IPS DF 19.7 (cell line): ENCODE measurements at regions not wholly inside any gene's neighbourhood (a gene's known extent, or its start where the extent isn't known, plus 50 kb on each side); places are given as distances from the start of the nearest gene placed in this dataset.

ENCODE experiments used
- DNase-seq: peaks from one replicate; pipeline ENCODE4 v3.0.0-alpha.2; 2013; ENCODE audit warnings: low read depth, low spot score

- DNase-seq, result no peak
Observed at GRCh38 chr20:23232219-23232581, 118.4 kb upstream of the NXT1 start.

- DNase-seq, result no peak
Observed at GRCh38 chr20:23231561-23232218, 118.9 kb upstream of the NXT1 start.

- no peak for DNase-seq
Observed at GRCh38 chr20:23230766-23231385, 119.7 kb upstream of the NXT1 start.

- DNase-seq, result no peak
Observed at GRCh38 chr20:23229989-23230388, 120.6 kb upstream of the NXT1 start.

GRCh38 chr20:23228912-23229311, 121.7 kb upstream of the NXT1 start:
- DNase-seq, result no peak

GRCh38 chr20:23227976-23228375, 122.6 kb upstream of the NXT1 start:
- DNase-seq, result no peak

GRCh38 chr20:23227274-23227673, 123.3 kb upstream of the NXT1 start:
- DNase-seq, result no peak

GRCh38 chr20:23226612-23227265, 123.9 kb upstream of the NXT1 start:
- no peak for DNase-seq

GRCh38 chr20:23225407-23226060, 125.1 kb upstream of the NXT1 start:
- no peak for DNase-seq

GRCh38 chr20:23224806-23225205, 125.8 kb upstream of the NXT1 start:
- DNase-seq, result no peak

- no peak for DNase-seq
Observed at GRCh38 chr20:23223908-23224580, 126.5 kb upstream of the NXT1 start.

- no peak for DNase-seq
Observed at GRCh38 chr20:23222531-23223200, 127.9 kb upstream of the NXT1 start.

GRCh38 chr20:23217023-23217422, 130.9 kb upstream of the CD93 start:
- DNase-seq, result no peak

- no peak for DNase-seq
Observed at GRCh38 chr20:23215344-23215995, 129.3 kb upstream of the CD93 start.

- no peak for DNase-seq
Observed at GRCh38 chr20:23214903-23215302, 128.8 kb upstream of the CD93 start.

- DNase-seq, result no peak
Observed at GRCh38 chr20:23212464-23212995, 126.4 kb upstream of the CD93 start.

GRCh38 chr20:23212011-23212410, 125.9 kb upstream of the CD93 start:
- DNase-seq, result no peak

- DNase-seq, result no peak
Observed at GRCh38 chr20:23211164-23211563, 125.0 kb upstream of the CD93 start.

- no peak for DNase-seq
Observed at GRCh38 chr20:23207826-23208540, 121.9 kb upstream of the CD93 start.

- DNase-seq, result no peak
Observed at GRCh38 chr20:23206995-23207394, 120.9 kb upstream of the CD93 start.
